HG03135 (cell line): ENCODE measurements at regions not wholly inside any gene's neighbourhood (a gene's known extent, or its start where the extent isn't known, plus 50 kb on each side); places are given as distances from the start of the nearest gene placed in this dataset.
"Not testable (repeated sequence)": the region's sequence is repeated elsewhere in the genome, so short reads cannot be mapped to it uniquely, and the experiment has no call there.

Source experiments
- ATAC-seq: cut with Tn5 transposase; IDR thresholded peaks from one replicate; pipeline ENCODE4 v1.9.1; 2021; ENCODE audit warnings: mild to moderate bottlenecking, moderate library complexity; ENCODE audit not compliant: unreplicated experiment

- no peak for ATAC-seq
These were observed 1375.4 kb upstream of the WWC1 start for GRCh38 chr5:166916021-166916420.

- ATAC-seq, result no peak
These were observed 1365.3 kb upstream of the WWC1 start for GRCh38 chr5:166926138-166926537.

- ATAC-seq, result not testable (repeated sequence)
These were observed 1364.5 kb upstream of the WWC1 start for GRCh38 chr5:166926806-166927475.

- ATAC-seq, result no peak
These were observed 1355.1 kb upstream of the WWC1 start for GRCh38 chr5:166936351-166936750.

- ATAC-seq, result no peak
These were observed 1353.4 kb upstream of the WWC1 start for GRCh38 chr5:166938071-166938470.

GRCh38 chr5:166942948-166943347, 1348.5 kb upstream of the WWC1 start:
- no peak for ATAC-seq

- no peak for ATAC-seq
These were observed 1344.4 kb upstream of the WWC1 start for GRCh38 chr5:166947045-166947444.

- ATAC-seq, result no peak
These were observed 1342.8 kb upstream of the WWC1 start for GRCh38 chr5:166948679-166949078.

GRCh38 chr5:166952048-166952447, 1339.4 kb upstream of the WWC1 start:
- ATAC-seq, result no peak

GRCh38 chr5:166957782-166958181, 1333.7 kb upstream of the WWC1 start:
- ATAC-seq, result no peak

- no peak for ATAC-seq
These were observed 1331.7 kb upstream of the WWC1 start for GRCh38 chr5:166959766-166960165.

- ATAC-seq, result no peak
These were observed 1330.4 kb upstream of the WWC1 start for GRCh38 chr5:166961028-166961427.

GRCh38 chr5:166961913-166962312, 1329.5 kb upstream of the WWC1 start:
- ATAC-seq, result no peak

- ATAC-seq, result no peak
These were observed 1329.0 kb upstream of the WWC1 start for GRCh38 chr5:166962461-166962860.

- no peak for ATAC-seq
These were observed 1327.8 kb upstream of the WWC1 start for GRCh38 chr5:166963596-166963995.

GRCh38 chr5:166977911-166978422, 1313.5 kb upstream of the WWC1 start:
- ATAC-seq, result no peak

GRCh38 chr5:166979307-166979895, 1312.0 kb upstream of the WWC1 start:
- no peak for ATAC-seq

- ATAC-seq, result no peak
These were observed 1310.8 kb upstream of the WWC1 start for GRCh38 chr5:166980666-166981065.

- no peak for ATAC-seq
These were observed 1309.2 kb upstream of the WWC1 start for GRCh38 chr5:166982226-166982625.

- no peak for ATAC-seq
These were observed 1299.8 kb upstream of the WWC1 start for GRCh38 chr5:166991601-166992000.

GRCh38 chr5:166992108-166992507, 1299.3 kb upstream of the WWC1 start:
- no peak for ATAC-seq

GRCh38 chr5:166992874-166993722, 1298.3 kb upstream of the WWC1 start:
- ATAC-seq, result no peak
